ENCODE measurements at regions not wholly inside any gene's neighbourhood (a gene's known extent, or its start where the extent isn't known, plus 50 kb on each side); places are given as distances from the start of the nearest gene placed in this dataset.

DNA sequence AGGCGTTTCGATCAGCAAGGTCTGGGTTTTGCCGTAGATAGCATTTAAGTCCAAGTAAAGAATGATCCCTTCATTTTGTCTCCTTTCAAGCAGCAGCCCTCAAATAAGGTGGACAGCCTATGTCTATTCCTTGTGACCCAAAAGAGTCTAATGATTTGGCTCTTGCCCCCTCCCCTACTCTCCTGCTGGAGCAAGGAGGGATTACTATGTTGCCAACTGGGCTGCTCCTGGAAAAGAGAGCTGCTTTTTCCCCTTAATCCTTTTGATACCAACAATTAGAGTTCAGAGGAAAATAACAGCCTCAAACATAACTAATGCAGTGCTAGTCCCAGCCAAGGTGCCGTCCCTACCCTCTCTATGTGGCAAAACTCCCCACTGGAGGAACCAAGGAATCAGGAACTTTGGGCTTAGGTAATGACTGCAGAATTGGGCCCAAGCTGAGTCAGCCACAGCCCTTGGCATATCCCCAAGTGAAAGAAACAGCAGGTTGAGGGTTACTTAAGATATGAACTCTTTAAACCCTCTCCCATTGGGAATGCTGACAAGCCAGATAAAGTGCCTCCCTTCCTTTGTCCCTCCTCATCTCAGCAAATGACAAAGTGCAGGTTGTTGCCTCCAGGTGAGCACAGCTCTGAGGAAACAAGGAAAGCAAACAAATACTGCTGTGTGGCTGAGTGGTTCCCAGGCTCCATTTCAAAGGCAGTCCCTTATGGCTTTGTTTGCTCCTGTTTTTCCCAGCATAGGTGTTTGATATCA lies 643.7 kb downstream of the INHBA start:
- no peaks in the 10 kb centered on the region for H3K27me3 ChIP-seq (replicated peaks; ENCODE audit: insufficient read depth)
- H3K4me3 ChIP-seq, result no peak overlapping the region
- H3K9me3 ChIP-seq, result no peaks in the 10 kb centered on the region
- H3K27ac ChIP-seq, result no peak overlapping the region
- no peak for DNase-seq (ENCODE audit: low spot score)
- intact Hi-C loops (cut with DNase I), result no loop called here
- WGBS, result 87% methylated on average over 4 of the region's 4 CpGs
- TF ChIP-seq, protein P1, sequence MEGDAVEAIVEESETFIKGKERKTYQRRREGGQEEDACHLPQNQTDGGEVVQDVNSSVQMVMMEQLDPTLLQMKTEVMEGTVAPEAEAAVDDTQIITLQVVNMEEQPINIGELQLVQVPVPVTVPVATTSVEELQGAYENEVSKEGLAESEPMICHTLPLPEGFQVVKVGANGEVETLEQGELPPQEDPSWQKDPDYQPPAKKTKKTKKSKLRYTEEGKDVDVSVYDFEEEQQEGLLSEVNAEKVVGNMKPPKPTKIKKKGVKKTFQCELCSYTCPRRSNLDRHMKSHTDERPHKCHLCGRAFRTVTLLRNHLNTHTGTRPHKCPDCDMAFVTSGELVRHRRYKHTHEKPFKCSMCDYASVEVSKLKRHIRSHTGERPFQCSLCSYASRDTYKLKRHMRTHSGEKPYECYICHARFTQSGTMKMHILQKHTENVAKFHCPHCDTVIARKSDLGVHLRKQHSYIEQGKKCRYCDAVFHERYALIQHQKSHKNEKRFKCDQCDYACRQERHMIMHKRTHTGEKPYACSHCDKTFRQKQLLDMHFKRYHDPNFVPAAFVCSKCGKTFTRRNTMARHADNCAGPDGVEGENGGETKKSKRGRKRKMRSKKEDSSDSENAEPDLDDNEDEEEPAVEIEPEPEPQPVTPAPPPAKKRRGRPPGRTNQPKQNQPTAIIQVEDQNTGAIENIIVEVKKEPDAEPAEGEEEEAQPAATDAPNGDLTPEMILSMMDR (IDR thresholded peaks at IDR 0.05), result no peak
- TF ChIP-seq POLR2AphosphoS5 (IDR thresholded peaks at IDR 0.05), result no peak
- no peak for TF ChIP-seq POLR2A (IDR thresholded peaks at IDR 0.05)
- no peaks in the 10 kb centered on the region for H3K4me1 ChIP-seq (replicated peaks)
- H3K36me3 ChIP-seq, result no peaks in the 10 kb centered on the region

- 90% methylated on average over 11 of the region's 11 CpGs for WGBS
- intact Hi-C loops (cut with DNase I), result no loop called here
- TF ChIP-seq POLR2A (IDR thresholded peaks at IDR 0.05) (no peak), POLR2AphosphoS5 (IDR thresholded peaks at IDR 0.05) (no peak)
- TF ChIP-seq, protein P1 (IDR thresholded peaks at IDR 0.05), result no peak
- Histone ChIP-seq H3K4me3 (no peak overlapping the region), H3K4me1 (replicated peaks) (no peaks in the 10 kb centered on the region), H3K27ac (no peak overlapping the region), H3K9me3 (no peaks in the 10 kb centered on the region), H3K27me3 (replicated peaks; ENCODE audit: insufficient read depth) (no peaks in the 10 kb centered on the region), H3K36me3 (no peaks in the 10 kb centered on the region)
- DNase-seq (ENCODE audit: low spot score), result no peak
Measured at GRCh38 chr7:41054960-41055661, 647.8 kb downstream of the INHBA start.

DNA sequence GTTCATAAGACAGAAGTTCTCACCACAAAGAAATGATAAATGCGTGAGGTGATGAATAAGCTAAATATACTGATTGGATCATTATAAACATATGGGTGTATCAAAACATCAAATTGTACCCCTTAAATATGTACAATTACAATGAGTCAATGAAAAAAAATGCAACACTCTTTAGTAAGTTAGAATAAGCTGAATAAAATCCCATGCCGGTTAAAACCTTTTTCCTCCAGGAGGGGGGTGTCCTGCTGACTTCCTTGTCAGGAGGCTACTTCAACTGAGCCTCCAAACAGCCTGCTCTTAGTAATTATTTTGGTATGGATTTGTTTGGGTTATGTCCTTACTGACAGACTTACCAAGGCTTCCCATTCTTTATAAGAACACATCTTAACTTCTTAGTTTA lies 649.1 kb downstream of the INHBA start:
- intact Hi-C loops (cut with DNase I), result no loop called here
- Histone ChIP-seq H3K27ac (no peak overlapping the region), H3K4me3 (no peak overlapping the region), H3K27me3 (replicated peaks; ENCODE audit: insufficient read depth) (no peaks in the 10 kb centered on the region), H3K9me3 (no peaks in the 10 kb centered on the region), H3K4me1 (replicated peaks) (no peaks in the 10 kb centered on the region), H3K36me3 (no peaks in the 10 kb centered on the region)
- TF ChIP-seq, protein P1 (IDR thresholded peaks at IDR 0.05), result no peak
- TF ChIP-seq POLR2AphosphoS5 (IDR thresholded peaks at IDR 0.05), result no peak
- no peak for TF ChIP-seq POLR2A (IDR thresholded peaks at IDR 0.05)
- no peak for DNase-seq (ENCODE audit: low spot score)
- WGBS, result 93% methylated on average over 2 of the region's 2 CpGs

DNA sequence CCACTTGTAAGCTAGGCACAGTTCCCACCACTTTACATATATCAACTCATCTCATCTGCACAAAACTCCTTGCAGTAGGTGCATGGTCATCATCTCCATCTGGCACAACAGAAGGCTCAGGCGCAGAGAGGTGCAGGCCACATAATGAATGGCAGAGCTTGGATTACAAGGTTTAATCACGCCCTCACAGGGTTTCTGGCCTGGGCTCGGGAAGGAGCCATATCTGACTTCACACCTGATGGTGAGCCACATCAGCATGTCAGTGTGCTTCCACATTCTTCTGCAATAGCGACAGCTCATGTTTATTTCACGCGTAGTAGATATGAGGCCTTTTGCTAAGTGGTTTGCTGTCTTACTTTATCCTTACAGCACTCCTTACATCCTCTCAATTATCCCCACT lies 650.2 kb downstream of the INHBA start:
- no peak for DNase-seq (ENCODE audit: low spot score)
- WGBS, result 79% methylated on average over 6 of the region's 6 CpGs
- TF ChIP-seq POLR2A (IDR thresholded peaks at IDR 0.05) (no peak), POLR2AphosphoS5 (IDR thresholded peaks at IDR 0.05) (no peak)
- TF ChIP-seq, protein P1 (IDR thresholded peaks at IDR 0.05), result no peak
- no peak overlapping the region for H3K4me3 ChIP-seq
- H3K9me3 ChIP-seq, result no peaks in the 10 kb centered on the region
- H3K27me3 ChIP-seq (replicated peaks; ENCODE audit: insufficient read depth), result no peaks in the 10 kb centered on the region
- intact Hi-C loops (cut with DNase I), result no loop called here
- no peak overlapping the region for H3K27ac ChIP-seq
- H3K36me3 ChIP-seq, result no peaks in the 10 kb centered on the region
- no peaks in the 10 kb centered on the region for H3K4me1 ChIP-seq (replicated peaks)

DNA sequence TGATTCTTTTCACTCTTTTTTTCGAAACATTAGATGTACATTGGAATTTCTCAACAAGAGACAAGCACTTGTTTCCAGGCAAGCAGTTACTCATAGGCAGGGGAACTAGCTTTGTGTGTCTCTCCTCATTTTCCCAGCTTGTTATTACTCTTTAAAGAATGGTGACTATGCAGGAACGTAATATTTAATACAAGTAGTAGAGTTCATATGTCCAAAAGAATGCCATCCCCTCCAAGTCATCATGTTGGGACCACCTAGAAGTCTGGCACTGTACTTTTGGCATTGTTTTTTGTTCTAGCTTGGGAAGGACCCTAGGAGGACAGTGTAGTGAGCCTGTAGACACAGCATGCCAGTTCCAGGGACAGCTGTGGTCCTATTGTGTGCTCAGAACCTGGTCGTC lies 650.7 kb downstream of the INHBA start:
- no peak for TF ChIP-seq POLR2AphosphoS5 (IDR thresholded peaks at IDR 0.05)
- TF ChIP-seq, protein P1 (IDR thresholded peaks at IDR 0.05), result no peak
- no peak for TF ChIP-seq POLR2A (IDR thresholded peaks at IDR 0.05)
- DNase-seq (ENCODE audit: low spot score), result no peak
- WGBS, result 87% methylated on average over 3 of the region's 3 CpGs
- intact Hi-C loops (cut with DNase I), result no loop called here
- no peaks in the 10 kb centered on the region for H3K36me3 ChIP-seq
- no peaks in the 10 kb centered on the region for H3K27me3 ChIP-seq (replicated peaks; ENCODE audit: insufficient read depth)
- H3K27ac ChIP-seq, result no peak overlapping the region
- no peaks in the 10 kb centered on the region for H3K4me1 ChIP-seq (replicated peaks)
- no peaks in the 10 kb centered on the region for H3K9me3 ChIP-seq
- no peak overlapping the region for H3K4me3 ChIP-seq
